Cerebellar cortex (tissue), 1 donor: ENCODE measurements at regions not wholly inside any gene's neighbourhood (a gene's known extent, or its start where the extent isn't known, plus 50 kb on each side); places are given as distances from the start of the nearest gene placed in this dataset.

Experiments
- DNase-seq: peaks from one replicate; pipeline ENCODE4 v3.0.0-alpha.2; 2015; ENCODE audit warnings: low spot score

GRCh38 chr7:1321411-1322239 lies 89.0 kb downstream of the UNCX start:
- DNase-seq: no peak

- DNase-seq: no peak
Observed at GRCh38 chr7:1322240-1323110, 89.8 kb downstream of the UNCX start.

GRCh38 chr7:1323178-1324027 lies 90.7 kb downstream of the UNCX start:
- no peak for DNase-seq

- DNase-seq: no peak
Observed at GRCh38 chr7:1324028-1324900, 91.6 kb downstream of the UNCX start.

- no peak for DNase-seq
Observed at GRCh38 chr7:1325246-1325645, 92.6 kb downstream of the UNCX start.

- DNase-seq: no peak
Observed at GRCh38 chr7:1325646-1326510, 93.2 kb downstream of the UNCX start.

GRCh38 chr7:1326511-1326785 lies 93.8 kb downstream of the UNCX start:
- DNase-seq: no peak

GRCh38 chr7:1329261-1329660 lies 96.6 kb downstream of the UNCX start:
- no peak for DNase-seq

GRCh38 chr7:1329966-1330800 lies 97.5 kb downstream of the UNCX start:
- no peak for DNase-seq

- no peak for DNase-seq
Observed at GRCh38 chr7:1330801-1331425, 98.2 kb downstream of the UNCX start.

- no peak for DNase-seq
Observed at GRCh38 chr7:1331561-1332467, 99.1 kb downstream of the UNCX start.

GRCh38 chr7:1336509-1336908 lies 103.8 kb downstream of the UNCX start:
- DNase-seq: no peak

- DNase-seq: no peak
Observed at GRCh38 chr7:1339611-1340010, 106.9 kb downstream of the UNCX start.

GRCh38 chr7:1340031-1340430 lies 107.4 kb downstream of the UNCX start:
- DNase-seq: no peak

GRCh38 chr7:1340461-1341360 lies 108.0 kb downstream of the UNCX start:
- DNase-seq: no peak

GRCh38 chr7:1341361-1342089 lies 108.9 kb downstream of the UNCX start:
- no peak for DNase-seq
